Muscle of leg (tissue), 3 donors: ENCODE measurements at regions not wholly inside any gene's neighbourhood (a gene's known extent, or its start where the extent isn't known, plus 50 kb on each side); places are given as distances from the start of the nearest gene placed in this dataset.

Source experiments
- DNase-seq: peaks from one replicate; pipeline ENCODE4 v3.0.0; 2013
- H3K27ac ChIP-seq: one replicate; pipeline ENCODE4 v1.5.1; 2013; ENCODE audit warnings: mild to moderate bottlenecking, low read length, control low read depth
- H3K27me3 ChIP-seq: one replicate; pipeline ENCODE4 v1.6.1; 2013; ENCODE audit warnings: low read length; ENCODE audit not compliant: control insufficient read depth, insufficient read depth
- H3K36me3 ChIP-seq: one replicate; pipeline ENCODE4 v1.6.1; 2013; ENCODE audit warnings: low read length; ENCODE audit not compliant: control insufficient read depth, insufficient read depth
- H3K4me1 ChIP-seq: one replicate; pipeline ENCODE4 v1.6.1; 2013; ENCODE audit warnings: low read length; ENCODE audit not compliant: control insufficient read depth, insufficient read depth
- H3K4me3 ChIP-seq: one replicate; pipeline ENCODE4 v1.5.1; 2013; ENCODE audit warnings: low read length, control low read depth
- H3K9me3 ChIP-seq: replicated peaks from 2 replicates; pipeline ENCODE4 v1.6.1; 2013; ENCODE audit warnings: low read depth, low read length; ENCODE audit not compliant: control insufficient read depth
- WGBS: methylation state at CpG from one replicate; pipeline ENCODE4 v1.1.5; 2013; ENCODE audit warnings: missing lambda C conversion rate; ENCODE audit not compliant: insufficient coverage; 5-methylcytosine and 5-hydroxymethylcytosine counted together

GRCh38 chr10:130910848-130911247 lies 400.7 kb downstream of the TCERG1L start:
- no peak overlapping the region for H3K4me3 ChIP-seq
- H3K9me3 ChIP-seq: no peaks in the 10 kb centered on the region
- no CpG with 5 or more reads among the region's 2 CpGs for WGBS
- no peak overlapping the region for H3K27ac ChIP-seq
- no peaks in the 10 kb centered on the region for H3K36me3 ChIP-seq
- no peak for DNase-seq
- H3K27me3 ChIP-seq: peaks cover 2% of the 10 kb centered on the region
- no peaks in the 10 kb centered on the region for H3K4me1 ChIP-seq

GRCh38 chr10:130913844-130914243 lies 397.7 kb downstream of the TCERG1L start:
- 73% methylated on average over 4 of the region's 4 CpGs for WGBS
- H3K36me3 ChIP-seq: no peaks in the 10 kb centered on the region

GRCh38 chr10:130914367-130914766 lies 397.2 kb downstream of the TCERG1L start:
- no peaks in the 10 kb centered on the region for H3K4me1 ChIP-seq
- peaks cover 2% of the 10 kb centered on the region for H3K27me3 ChIP-seq
- DNase-seq: no peak
- no peaks in the 10 kb centered on the region for H3K36me3 ChIP-seq
- no peaks in the 10 kb centered on the region for H3K9me3 ChIP-seq
- no peak overlapping the region for H3K4me3 ChIP-seq
- H3K27ac ChIP-seq: no peak overlapping the region
- 80% methylated on average over 3 of the region's 4 CpGs for WGBS

More at GRCh38 chr10:130913844-130914243, 397.7 kb downstream of the TCERG1L start:
- Histone ChIP-seq H3K4me1 (no peaks in the 10 kb centered on the region), H3K27ac (no peak overlapping the region), H3K27me3 (peaks cover 2% of the 10 kb centered on the region), H3K9me3 (no peaks in the 10 kb centered on the region), H3K4me3 (no peak overlapping the region)
- DNase-seq: no peak

GRCh38 chr10:130915065-130915464 lies 396.5 kb downstream of the TCERG1L start:
- H3K36me3 ChIP-seq: no peaks in the 10 kb centered on the region
- H3K4me3 ChIP-seq: no peak overlapping the region
- no peak for DNase-seq
- H3K9me3 ChIP-seq: no peaks in the 10 kb centered on the region
- no peak overlapping the region for H3K27ac ChIP-seq
- peaks cover 2% of the 10 kb centered on the region for H3K27me3 ChIP-seq
- WGBS: no CpG with 5 or more reads among the region's 6 CpGs
- no peaks in the 10 kb centered on the region for H3K4me1 ChIP-seq

GRCh38 chr10:130921461-130921860 lies 390.1 kb downstream of the TCERG1L start:
- H3K4me1 ChIP-seq: no peaks in the 10 kb centered on the region
- 33% methylated on average over 1 of the region's 4 CpGs for WGBS
- no peak for DNase-seq
- H3K36me3 ChIP-seq: no peaks in the 10 kb centered on the region
- no peaks in the 10 kb centered on the region for H3K27me3 ChIP-seq
- no peak overlapping the region for H3K4me3 ChIP-seq
- no peak overlapping the region for H3K27ac ChIP-seq
- H3K9me3 ChIP-seq: no peaks in the 10 kb centered on the region

GRCh38 chr10:130921911-130922440 lies 389.5 kb downstream of the TCERG1L start:
- 92% methylated on average over 7 of the region's 8 CpGs for WGBS
- Histone ChIP-seq H3K27ac (no peak overlapping the region), H3K9me3 (no peaks in the 10 kb centered on the region), H3K36me3 (no peaks in the 10 kb centered on the region), H3K4me3 (no peak overlapping the region), H3K4me1 (no peaks in the 10 kb centered on the region), H3K27me3 (no peaks in the 10 kb centered on the region)
- no peak for DNase-seq

- no peak overlapping the region for H3K4me3 ChIP-seq
- no peaks in the 10 kb centered on the region for H3K36me3 ChIP-seq
- WGBS: no CpG with 5 or more reads among the region's 5 CpGs
- DNase-seq: no peak
- no peaks in the 10 kb centered on the region for H3K9me3 ChIP-seq
- H3K4me1 ChIP-seq: no peaks in the 10 kb centered on the region
- no peak overlapping the region for H3K27ac ChIP-seq
- H3K27me3 ChIP-seq: no peaks in the 10 kb centered on the region
Observed at GRCh38 chr10:130923596-130923995, 387.9 kb downstream of the TCERG1L start.

GRCh38 chr10:130924138-130924819 lies 387.2 kb downstream of the TCERG1L start:
- H3K9me3 ChIP-seq: no peaks in the 10 kb centered on the region
- H3K27me3 ChIP-seq: no peaks in the 10 kb centered on the region
- H3K36me3 ChIP-seq: no peaks in the 10 kb centered on the region
- H3K4me3 ChIP-seq: no peak overlapping the region
- DNase-seq: peak; percentile 43
- 26% methylated on average over 14 of the region's 17 CpGs for WGBS
- no peak overlapping the region for H3K27ac ChIP-seq
- no peaks in the 10 kb centered on the region for H3K4me1 ChIP-seq

- Histone ChIP-seq H3K4me3 (no peak overlapping the region), H3K27ac (no peak overlapping the region), H3K9me3 (no peaks in the 10 kb centered on the region), H3K27me3 (no peaks in the 10 kb centered on the region), H3K36me3 (no peaks in the 10 kb centered on the region), H3K4me1 (no peaks in the 10 kb centered on the region)
- no peak for DNase-seq
- 100% methylated on average over 1 of the region's 1 CpG for WGBS
Observed at GRCh38 chr10:130926442-130926841, 385.1 kb downstream of the TCERG1L start.

- Histone ChIP-seq H3K36me3 (no peaks in the 10 kb centered on the region), H3K4me1 (no peaks in the 10 kb centered on the region), H3K27me3 (no peaks in the 10 kb centered on the region), H3K27ac (no peak overlapping the region), H3K4me3 (no peak overlapping the region), H3K9me3 (no peaks in the 10 kb centered on the region)
- no peak for DNase-seq
- 76% methylated on average over 2 of the region's 4 CpGs for WGBS
Observed at GRCh38 chr10:130927157-130927556, 384.4 kb downstream of the TCERG1L start.
